Karpas-422 (cell line): ENCODE measurements at regions not wholly inside any gene's neighbourhood (a gene's known extent, or its start where the extent isn't known, plus 50 kb on each side); places are given as distances from the start of the nearest gene placed in this dataset.

ENCODE experiments used
- DNase-seq: peaks from one replicate; pipeline ENCODE4 v3.0.0-alpha.2; 2015
- H2AFZ ChIP-seq: fragments of 200-600 bp; sonication (generic); 2 replicates; pipeline ENCODE4 v1.6.1; 2014; ENCODE audit warnings: antibody characterized with exemption, low read length, mixed read lengths
- H3K27ac ChIP-seq: fragments of 200-600 bp; sonication (generic); 2 replicates; pipeline ENCODE4 v1.5.1; 2014; ENCODE audit warnings: mild to moderate bottlenecking, low read length, moderate library complexity
- H3K27me3 ChIP-seq: fragments of 200-600 bp; sonication (generic); 2 replicates; pipeline ENCODE4 v1.6.1; 2014; ENCODE audit warnings: low read length, mixed read lengths
- H3K36me3 ChIP-seq: fragments of 200-600 bp; sonication (generic); 2 replicates; pipeline ENCODE4 v1.6.1; 2014; ENCODE audit warnings: low read length, mixed read lengths; ENCODE audit not compliant: insufficient read depth
- H3K4me1 ChIP-seq: fragments of 200-600 bp; sonication (generic); 2 replicates; pipeline ENCODE4 v1.6.1; 2014; ENCODE audit warnings: mild to moderate bottlenecking, low read length, mixed read lengths
- H3K4me2 ChIP-seq: fragments of 200-600 bp; sonication (generic); 2 replicates; pipeline ENCODE4 v1.6.1; 2014; ENCODE audit warnings: low read length, low read depth, mild to moderate bottlenecking; ENCODE audit not compliant: poor library complexity, severe bottlenecking
- H3K4me3 ChIP-seq: fragments of 200-600 bp; sonication (generic); 2 replicates; pipeline ENCODE4 v1.5.1; 2014; ENCODE audit warnings: mild to moderate bottlenecking, antibody characterized with exemption, low read length, mixed read lengths
- H3K79me2 ChIP-seq: fragments of 200-600 bp; sonication (generic); 2 replicates; pipeline ENCODE4 v1.6.1; 2014; ENCODE audit warnings: mild to moderate bottlenecking, low read length, mixed read lengths
- H3K9ac ChIP-seq: fragments of 200-600 bp; sonication (generic); 2 replicates; pipeline ENCODE4 v1.6.0; 2014; ENCODE audit warnings: low read length
- H3K9me2 ChIP-seq: fragments of 200-600 bp; sonication (generic), shearing (Covaris generic); replicated peaks from 2 replicates; pipeline ENCODE4 v1.6.0; 2014; ENCODE audit warnings: mild to moderate bottlenecking, low read length, moderate library complexity; ENCODE audit not compliant: insufficient read depth
- H3K9me3 ChIP-seq: fragments of 300-700, 200-600 bp; sonication (generic); 2 replicates; pipeline ENCODE4 v1.6.1; 2014; ENCODE audit warnings: low read length, mixed read lengths
- H4K20me1 ChIP-seq: fragments of 200-600 bp; sonication (generic); 2 replicates; pipeline ENCODE4 v1.6.1; 2014; ENCODE audit warnings: mild to moderate bottlenecking, antibody characterized with exemption, low read length, low read depth; ENCODE audit not compliant: insufficient read depth

DNA sequence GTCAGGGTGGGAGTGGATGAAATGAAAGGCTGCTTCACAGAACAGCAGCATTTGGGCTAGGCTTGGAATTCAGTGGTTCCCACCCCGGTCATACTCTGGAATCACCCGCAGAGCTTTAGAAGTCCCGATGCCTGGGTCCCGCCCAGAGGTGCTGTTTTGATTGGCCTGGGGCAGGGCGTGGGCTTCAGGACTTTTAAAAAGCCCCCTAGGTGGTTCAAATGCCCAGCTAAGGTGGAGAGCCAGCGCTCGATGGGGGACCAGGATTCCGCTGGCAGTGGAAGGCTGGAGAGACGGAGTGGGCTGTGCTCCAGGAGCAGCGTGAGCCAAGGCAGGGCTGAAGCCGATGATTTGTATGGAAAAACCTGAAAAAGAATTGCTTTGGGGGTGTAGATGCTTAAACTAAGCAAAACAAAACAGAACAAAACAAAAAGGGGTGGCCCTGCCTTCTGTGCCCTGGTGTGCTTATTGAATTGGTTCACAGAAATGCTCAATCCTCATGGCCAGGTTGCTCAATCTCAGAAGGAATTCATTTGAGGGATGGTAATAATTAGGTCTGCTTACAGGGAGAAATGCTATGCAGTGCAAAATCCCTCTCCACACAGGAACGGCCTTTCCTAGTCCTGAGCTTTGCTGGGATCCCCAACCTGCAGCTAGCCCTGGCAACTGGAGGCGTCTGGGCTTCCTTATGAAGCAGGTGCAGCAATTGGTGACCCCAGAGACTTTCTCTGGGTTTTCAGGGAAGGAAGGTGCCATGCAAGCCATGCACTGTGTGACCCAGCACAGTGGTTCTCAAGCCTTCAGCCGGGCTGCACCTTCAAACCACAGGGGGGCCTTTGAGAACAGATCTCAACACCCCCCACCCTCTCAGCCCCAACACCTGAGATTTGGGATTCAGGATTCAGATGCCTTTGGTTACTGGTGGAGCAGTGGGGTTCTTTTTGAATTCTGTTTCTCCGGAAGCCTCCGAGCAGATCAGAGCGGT is 174.0 kb upstream of the ZNF618 start:
- Histone ChIP-seq H3K4me1 (no peaks in the 10 kb centered on the region), H3K4me2 (no peak overlapping the region), H2AFZ (no peak overlapping the region), H3K9ac (no peak overlapping the region), H3K79me2 (no peaks in the 10 kb centered on the region), H3K9me3 (no peaks in the 10 kb centered on the region), H4K20me1 (no peaks in the 10 kb centered on the region), H3K27me3 (no peaks in the 10 kb centered on the region), H3K9me2 (no peaks in the 10 kb centered on the region), H3K27ac (no peak overlapping the region), H3K4me3 (no peak overlapping the region), H3K36me3 (no peaks in the 10 kb centered on the region)
- no peak for DNase-seq

DNA sequence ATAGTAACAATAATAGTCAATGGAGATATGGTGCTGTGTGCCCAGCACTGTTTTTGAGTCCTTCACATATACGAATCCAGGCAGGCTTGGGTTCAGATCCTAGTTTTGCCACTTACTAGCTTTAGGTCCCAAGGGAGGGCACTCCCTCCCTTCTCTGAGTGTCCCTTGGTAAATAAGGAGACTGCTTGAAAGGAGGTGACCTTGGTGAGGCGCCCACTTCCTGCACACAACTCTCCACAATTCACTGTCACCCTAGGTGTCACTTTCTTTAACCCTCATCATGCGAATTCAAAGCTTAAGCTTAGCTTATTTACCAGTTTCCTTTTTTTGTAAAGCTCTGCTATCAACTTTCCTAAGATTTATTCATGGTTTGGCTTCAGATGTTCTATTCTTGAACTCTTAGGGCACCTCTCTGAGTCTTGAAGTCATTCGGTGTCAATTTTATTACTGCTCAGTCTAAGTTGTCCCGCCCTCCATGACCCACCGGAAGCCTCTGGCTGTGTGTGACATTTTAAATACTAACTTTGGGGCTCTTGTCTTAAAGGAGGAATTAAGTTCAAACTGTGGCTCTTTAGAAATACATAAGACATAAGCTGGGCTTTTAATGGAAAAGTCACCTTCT is 170.7 kb upstream of the ZNF618 start:
- Histone ChIP-seq H3K79me2 (no peaks in the 10 kb centered on the region), H3K27me3 (no peaks in the 10 kb centered on the region), H3K36me3 (no peaks in the 10 kb centered on the region), H4K20me1 (no peaks in the 10 kb centered on the region), H2AFZ (no peak overlapping the region), H3K4me1 (no peaks in the 10 kb centered on the region), H3K9me2 (no peaks in the 10 kb centered on the region), H3K9ac (no peak overlapping the region), H3K9me3 (no peaks in the 10 kb centered on the region), H3K4me3 (no peak overlapping the region), H3K27ac (no peak overlapping the region), H3K4me2 (no peak overlapping the region)
- DNase-seq: peak; percentile 23

DNA sequence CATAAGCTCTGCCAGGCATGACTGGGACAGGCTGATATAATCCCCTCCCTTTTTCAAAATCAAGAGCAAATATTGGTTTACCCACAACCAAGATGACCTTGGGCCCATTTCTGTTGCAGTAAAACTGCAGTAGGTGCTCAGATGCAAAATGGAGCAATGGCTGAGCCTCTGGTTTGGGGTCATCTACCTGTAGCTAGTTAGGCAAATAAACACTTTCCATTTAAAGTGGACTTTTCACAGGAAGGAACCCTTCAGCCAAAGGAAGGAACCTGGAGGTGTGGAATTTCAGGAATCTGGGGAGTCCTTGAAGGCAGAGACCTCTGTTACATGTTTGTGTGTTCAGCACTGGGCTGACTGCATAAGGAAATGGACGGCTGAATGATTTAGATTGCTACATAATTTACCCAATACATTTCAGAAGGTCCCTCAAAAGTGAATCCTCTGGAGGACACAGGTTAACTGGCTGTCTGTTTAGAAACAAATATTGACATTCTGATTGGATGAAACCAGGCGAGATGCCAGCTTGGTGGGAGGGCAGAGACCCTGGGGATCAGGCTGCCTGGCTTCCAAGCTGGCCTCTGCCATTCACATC is 170.1 kb upstream of the ZNF618 start:
- Histone ChIP-seq H3K4me2 (no peak overlapping the region), H3K36me3 (no peaks in the 10 kb centered on the region), H4K20me1 (no peaks in the 10 kb centered on the region), H3K4me1 (no peaks in the 10 kb centered on the region), H3K27me3 (no peaks in the 10 kb centered on the region), H3K9ac (no peak overlapping the region), H3K9me2 (no peaks in the 10 kb centered on the region), H2AFZ (no peak overlapping the region), H3K4me3 (no peak overlapping the region), H3K79me2 (no peaks in the 10 kb centered on the region), H3K9me3 (no peaks in the 10 kb centered on the region), H3K27ac (no peak overlapping the region)
- peak; percentile 5 for DNase-seq

DNA sequence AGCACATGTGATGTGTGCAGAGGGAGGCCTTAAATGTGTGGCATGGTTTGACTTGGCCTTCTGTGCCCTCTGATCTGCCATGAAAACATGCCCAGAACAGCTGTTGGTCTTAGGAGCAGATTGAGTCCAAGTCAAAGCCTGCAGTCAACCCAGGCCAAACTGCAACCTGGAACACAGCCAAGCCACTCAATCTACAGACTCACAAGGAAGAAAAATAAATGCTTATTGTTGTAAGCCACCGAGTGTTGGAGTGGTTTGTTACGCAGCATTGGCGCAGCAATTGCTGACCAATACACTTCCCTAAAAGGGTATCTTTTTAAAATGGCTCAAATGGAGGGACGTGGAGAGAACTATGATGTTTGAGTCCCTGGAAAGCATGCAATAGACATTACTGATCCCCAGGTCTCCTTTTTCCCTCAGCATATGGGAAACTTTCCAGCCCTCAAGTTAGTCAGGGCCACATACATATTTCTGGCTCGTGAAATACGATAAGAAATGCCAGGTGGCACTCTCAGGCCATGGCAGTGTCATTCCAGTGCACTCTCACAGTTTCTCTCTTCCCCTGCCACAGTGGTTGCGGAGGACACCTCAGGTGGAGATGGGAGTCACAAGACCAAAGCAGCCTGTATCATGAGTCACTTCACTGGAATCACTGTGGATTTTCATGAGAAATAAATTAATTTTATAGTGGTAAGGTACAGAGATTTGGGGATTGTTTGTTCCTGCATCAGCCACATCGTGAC is 168.0 kb upstream of the ZNF618 start:
- DNase-seq: no peak
- H3K4me1 ChIP-seq: no peaks in the 10 kb centered on the region

DNA sequence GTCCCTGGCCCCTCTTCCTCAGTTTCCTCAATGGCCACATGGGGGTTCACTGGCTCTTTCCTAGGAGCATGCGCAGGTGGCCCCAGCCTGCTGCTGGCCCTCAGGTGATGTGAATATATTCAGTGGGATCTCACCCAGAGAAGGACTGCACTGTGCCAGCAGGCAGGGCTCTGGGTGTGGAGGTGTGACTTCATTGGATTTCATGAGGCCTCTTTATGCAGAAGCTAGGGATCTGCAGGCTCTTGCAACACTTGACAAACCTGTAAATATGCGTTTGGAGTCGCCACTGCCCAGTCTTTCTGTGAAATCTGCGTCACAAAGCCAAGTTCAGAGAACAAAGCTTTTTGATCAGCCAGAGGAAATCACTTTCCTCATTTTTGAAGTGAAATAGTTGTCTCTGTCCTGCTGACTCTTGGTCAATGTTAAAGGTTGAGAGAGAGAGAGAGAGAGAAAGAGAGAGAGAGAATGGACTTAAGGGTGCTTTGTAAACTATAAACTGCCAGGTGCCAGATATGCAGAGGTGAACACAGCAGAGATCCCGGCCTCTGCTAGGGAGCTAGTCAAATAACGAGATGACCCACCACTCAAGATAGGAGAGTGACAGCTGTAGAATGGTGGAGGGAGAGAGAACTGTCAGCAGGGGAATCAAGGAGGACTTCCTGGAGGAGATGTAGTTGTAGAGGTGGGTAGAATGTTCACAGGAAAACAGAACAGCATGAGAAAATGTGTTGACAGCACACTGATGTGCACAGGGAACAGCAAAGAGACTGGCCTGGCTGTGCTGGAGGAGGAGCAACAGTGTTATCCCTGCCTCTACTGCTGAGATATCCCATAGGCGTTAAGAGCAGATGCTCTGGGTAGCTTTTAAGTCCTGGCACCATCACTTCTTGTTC is 167.0 kb upstream of the ZNF618 start:
- Histone ChIP-seq H3K36me3 (no peaks in the 10 kb centered on the region), H3K9me3 (no peaks in the 10 kb centered on the region), H3K4me1 (no peaks in the 10 kb centered on the region), H3K4me2 (no peak overlapping the region), H3K27ac (no peak overlapping the region), H3K27me3 (no peaks in the 10 kb centered on the region), H2AFZ (no peak overlapping the region), H3K9ac (no peak overlapping the region), H3K4me3 (no peak overlapping the region), H4K20me1 (no peaks in the 10 kb centered on the region), H3K9me2 (no peaks in the 10 kb centered on the region), H3K79me2 (no peaks in the 10 kb centered on the region)
- no peak for DNase-seq

More for the DNA sequence above, 168.0 kb upstream of the ZNF618 start:
- Histone ChIP-seq H3K9me3 (no peaks in the 10 kb centered on the region), H3K36me3 (no peaks in the 10 kb centered on the region), H3K9ac (no peak overlapping the region), H3K27me3 (no peaks in the 10 kb centered on the region), H3K4me3 (no peak overlapping the region), H2AFZ (no peak overlapping the region), H3K9me2 (no peaks in the 10 kb centered on the region), H3K27ac (no peak overlapping the region), H4K20me1 (no peaks in the 10 kb centered on the region), H3K79me2 (no peaks in the 10 kb centered on the region), H3K4me2 (no peak overlapping the region)

DNA sequence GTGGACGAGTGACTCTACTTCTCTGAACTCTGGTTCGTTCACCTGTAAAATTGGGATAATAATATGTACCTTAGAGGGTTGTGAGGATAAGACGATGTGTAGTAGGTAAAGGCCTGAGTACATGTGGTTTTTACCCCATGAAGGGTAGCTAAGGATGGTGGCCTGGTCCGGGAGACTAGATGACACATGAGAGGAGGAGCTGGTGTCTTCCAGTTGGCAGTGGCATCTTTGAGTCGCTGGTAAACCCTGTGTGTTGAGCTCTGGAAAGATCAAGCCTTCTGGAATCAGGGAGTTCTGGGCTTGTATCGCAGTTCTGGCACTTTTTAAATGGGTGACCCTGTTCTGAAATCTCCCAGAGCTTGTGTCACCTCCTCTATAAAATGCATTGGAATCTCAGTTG is 166.4 kb upstream of the ZNF618 start:
- Histone ChIP-seq H3K9ac (no peak overlapping the region), H4K20me1 (no peaks in the 10 kb centered on the region), H3K79me2 (no peaks in the 10 kb centered on the region), H3K4me1 (no peaks in the 10 kb centered on the region), H3K4me2 (no peak overlapping the region), H2AFZ (no peak overlapping the region), H3K27me3 (no peaks in the 10 kb centered on the region), H3K4me3 (no peak overlapping the region), H3K9me3 (no peaks in the 10 kb centered on the region), H3K9me2 (no peaks in the 10 kb centered on the region), H3K36me3 (no peaks in the 10 kb centered on the region), H3K27ac (no peak overlapping the region)
- no peak for DNase-seq

DNA sequence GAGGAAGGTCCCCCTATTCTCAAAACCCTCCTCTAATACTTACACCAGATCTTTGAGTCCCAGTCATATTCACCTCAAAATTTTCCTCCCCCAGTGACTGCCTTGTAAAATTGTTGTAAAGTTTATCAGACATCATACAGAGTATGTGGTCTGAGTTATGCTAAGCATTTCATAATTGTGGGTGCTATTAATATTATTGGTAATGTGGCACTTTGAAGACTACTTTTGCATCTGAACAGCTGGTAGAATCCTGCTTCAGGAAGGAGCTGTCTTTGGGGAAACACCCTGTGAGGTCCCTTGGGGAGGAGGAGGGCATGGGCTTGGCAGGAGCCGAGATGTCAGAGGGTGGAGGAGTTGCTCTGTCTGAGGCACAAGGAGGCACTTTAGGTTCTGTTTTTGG is 164.9 kb upstream of the ZNF618 start:
- Histone ChIP-seq H3K27ac (no peak overlapping the region), H3K79me2 (no peaks in the 10 kb centered on the region)
- no peak for DNase-seq

More for the DNA sequence above, 164.9 kb upstream of the ZNF618 start:
- Histone ChIP-seq H4K20me1 (no peaks in the 10 kb centered on the region), H3K4me2 (no peak overlapping the region), H3K9me3 (no peaks in the 10 kb centered on the region), H3K27me3 (no peaks in the 10 kb centered on the region), H3K9ac (no peak overlapping the region), H2AFZ (no peak overlapping the region), H3K36me3 (no peaks in the 10 kb centered on the region), H3K4me1 (no peaks in the 10 kb centered on the region), H3K9me2 (no peaks in the 10 kb centered on the region), H3K4me3 (no peak overlapping the region)
